ENCODE measurements at regions not wholly inside any gene's neighbourhood (a gene's known extent, or its start where the extent isn't known, plus 50 kb on each side); places are given as distances from the start of the nearest gene placed in this dataset.
"Not testable (repeated sequence)": the region's sequence is repeated elsewhere in the genome, so short reads cannot be mapped to it uniquely, and the experiment has no call there.

GRCh38 chr20:4330011-4330410, 80.9 kb upstream of the ADRA1D start:
- DNase-seq = no peak

- DNase-seq = no peak
Observed at GRCh38 chr20:4329232-4329631, 80.1 kb upstream of the ADRA1D start.

- DNase-seq = no peak
Observed at GRCh38 chr20:4328541-4328940, 79.5 kb upstream of the ADRA1D start.

- DNase-seq = no peak
Observed at GRCh38 chr20:4327956-4328355, 78.9 kb upstream of the ADRA1D start.

GRCh38 chr20:4326195-4327065, 77.3 kb upstream of the ADRA1D start:
- DNase-seq = no peak

- DNase-seq = no peak
Observed at GRCh38 chr20:4325548-4326187, 76.6 kb upstream of the ADRA1D start.

GRCh38 chr20:4324611-4325243, 75.6 kb upstream of the ADRA1D start:
- DNase-seq = no peak

- no peak for DNase-seq
Observed at GRCh38 chr20:4322499-4322898, 73.4 kb upstream of the ADRA1D start.

- DNase-seq = no peak
Observed at GRCh38 chr20:4320291-4320690, 71.2 kb upstream of the ADRA1D start.

- DNase-seq = no peak
Observed at GRCh38 chr20:4318891-4319290, 69.8 kb upstream of the ADRA1D start.

- not testable (repeated sequence) for DNase-seq
Observed at GRCh38 chr20:4310616-4311015, 61.5 kb upstream of the ADRA1D start.

- DNase-seq = no peak
Observed at GRCh38 chr20:4306206-4306605, 57.1 kb upstream of the ADRA1D start.

- no peak for DNase-seq
Observed at GRCh38 chr20:4305091-4305490, 56.0 kb upstream of the ADRA1D start.

GRCh38 chr20:4304601-4305000, 55.5 kb upstream of the ADRA1D start:
- DNase-seq = no peak

GRCh38 chr20:4303136-4303535, 54.0 kb upstream of the ADRA1D start:
- no peak for DNase-seq

- no peak for DNase-seq
Observed at GRCh38 chr20:4300921-4301320, 51.8 kb upstream of the ADRA1D start.

- no peak for DNase-seq
Observed at GRCh38 chr20:4300401-4300800, 51.3 kb upstream of the ADRA1D start.

GRCh38 chr20:4299773-4300172, 50.7 kb upstream of the ADRA1D start:
- DNase-seq = no peak

- no peak for DNase-seq
Observed at GRCh38 chr20:4299216-4299615, 50.1 kb upstream of the ADRA1D start.

Measured in SHP77 treated with DMSO at 0.1 percent for 48 hours (cell line).